ENCODE measurements at regions not wholly inside any gene's neighbourhood (a gene's known extent, or its start where the extent isn't known, plus 50 kb on each side); places are given as distances from the start of the nearest gene placed in this dataset.

DNA sequence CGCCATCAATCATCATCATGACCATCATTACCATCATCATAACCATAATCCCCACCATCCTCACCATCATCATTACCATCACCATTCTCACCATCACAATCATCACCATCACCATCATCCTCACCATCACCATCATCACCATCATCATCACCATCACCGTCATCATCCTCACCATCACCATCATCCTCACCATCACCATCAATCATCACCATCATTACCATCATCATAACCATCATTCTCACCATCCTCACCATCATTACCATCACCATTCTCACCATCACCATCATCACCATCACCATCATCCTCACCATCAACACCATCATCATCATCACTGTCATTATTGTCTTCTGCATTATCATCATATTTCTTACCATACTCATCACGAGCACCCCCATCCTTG is 245.5 kb downstream of the ADGRD1 start:
- TF ChIP-seq POLR2AphosphoS5 (IDR thresholded peaks at IDR 0.05; ENCODE audit: low read depth, low read length) (no peak), POLR2A (IDR thresholded peaks at IDR 0.05; ENCODE audit: low read depth, low read length) (no peak)

Measured in GM12892 (cell line).